Daoy (cell line): ENCODE measurements at regions not wholly inside any gene's neighbourhood (a gene's known extent, or its start where the extent isn't known, plus 50 kb on each side); places are given as distances from the start of the nearest gene placed in this dataset.
"Not testable (repeated sequence)": the region's sequence is repeated elsewhere in the genome, so short reads cannot be mapped to it uniquely, and the experiment has no call there.

Source experiments
- DNase-seq: peaks from one replicate; pipeline ENCODE4 v3.0.0-alpha.2; 2015; ENCODE audit warnings: low read depth

DNA sequence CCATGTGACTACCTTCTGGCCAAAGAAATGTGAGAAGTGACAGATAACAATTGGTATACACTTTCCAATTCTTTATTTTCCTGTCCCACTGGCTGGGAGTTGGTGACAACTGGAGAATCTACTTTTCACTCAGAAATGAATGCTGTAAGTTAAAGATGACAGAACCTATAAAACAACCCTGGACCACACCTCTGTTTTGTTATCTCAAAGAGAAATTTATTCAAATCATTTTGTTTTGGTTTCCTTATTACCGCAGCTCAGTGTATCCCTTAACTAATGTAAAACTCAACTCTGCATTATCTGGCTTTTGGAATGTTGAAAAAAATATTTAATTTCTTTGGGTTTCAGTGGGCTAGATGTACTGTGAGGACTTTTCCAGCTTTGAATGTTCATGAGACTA is 469.8 kb downstream of the PCDH7 start:
- no peak for DNase-seq

DNA sequence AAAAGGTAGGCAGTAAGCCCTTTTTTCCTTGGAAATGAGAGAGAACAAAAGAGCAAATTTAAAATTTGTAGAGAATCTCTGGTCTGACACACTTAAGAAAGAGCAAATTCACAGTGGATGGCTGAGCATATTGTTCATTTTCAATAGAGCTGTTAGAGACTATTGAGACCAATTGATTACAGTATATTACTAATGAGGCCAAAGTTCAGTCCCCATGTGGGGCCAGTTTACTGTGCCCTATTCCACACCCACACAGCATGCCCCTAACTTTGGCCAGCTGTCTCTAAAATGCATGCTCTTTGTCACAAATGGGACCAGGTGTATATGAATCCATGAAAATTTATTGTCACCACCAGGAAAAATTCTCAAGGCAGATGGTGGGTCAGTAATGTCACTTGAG is 470.5 kb downstream of the PCDH7 start:
- no peak for DNase-seq

DNA sequence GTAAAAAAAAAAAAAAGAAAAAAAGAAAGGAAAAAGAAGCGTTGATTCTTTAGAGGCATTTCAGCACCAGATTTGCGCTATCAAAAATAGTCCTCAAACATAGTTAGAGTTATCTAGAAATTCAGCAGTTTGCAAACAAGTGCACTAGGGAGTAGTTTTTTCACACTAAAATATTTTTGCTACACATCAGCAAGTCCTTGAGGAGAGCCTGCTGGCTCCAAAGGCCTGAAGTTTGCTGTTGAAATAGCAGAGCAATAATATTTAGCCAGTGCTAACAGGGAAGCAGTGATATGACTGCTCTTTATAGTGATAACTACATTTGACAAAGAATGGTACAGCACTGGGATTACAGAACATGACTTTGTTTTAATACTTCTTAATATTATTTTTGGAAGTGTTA is 472.2 kb downstream of the PCDH7 start:
- DNase-seq: no peak

DNA sequence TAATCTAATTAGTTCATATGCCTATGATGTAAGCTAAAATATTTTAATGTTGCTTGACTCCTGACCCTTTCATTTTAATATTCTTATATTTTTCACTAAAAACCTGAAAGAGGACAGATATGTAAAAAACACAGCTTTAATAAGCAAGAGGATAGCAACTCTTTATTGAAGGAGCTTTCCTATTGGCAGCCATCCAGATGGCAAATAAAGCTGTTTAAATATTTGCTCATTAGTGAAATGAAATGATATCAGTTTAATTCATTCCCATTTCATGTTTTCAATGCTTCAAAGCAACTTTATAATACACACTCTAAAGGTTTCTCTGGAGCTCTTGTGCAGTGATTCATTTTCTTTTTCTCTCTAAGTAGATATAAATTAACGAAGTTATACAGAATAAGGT is 473.4 kb downstream of the PCDH7 start:
- no peak for DNase-seq

DNA sequence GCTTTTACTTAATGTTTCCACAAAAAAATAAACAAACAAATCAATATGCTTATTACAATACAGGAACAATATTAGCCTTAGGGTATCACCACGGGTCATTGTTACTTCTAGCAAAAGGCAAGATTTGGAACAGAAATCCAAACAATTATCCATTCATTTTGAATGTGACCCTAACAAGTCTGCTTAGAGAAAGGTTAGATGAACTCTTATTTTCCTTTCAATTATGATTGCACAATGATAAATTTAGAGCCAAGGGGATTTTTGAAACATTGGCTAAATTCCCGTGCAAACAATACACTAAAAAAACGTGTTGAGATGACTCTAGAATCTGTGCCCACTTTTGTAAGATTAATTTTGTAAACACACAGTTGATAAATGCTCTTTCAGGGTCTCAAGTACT is 474.7 kb downstream of the PCDH7 start:
- DNase-seq: no peak

DNA sequence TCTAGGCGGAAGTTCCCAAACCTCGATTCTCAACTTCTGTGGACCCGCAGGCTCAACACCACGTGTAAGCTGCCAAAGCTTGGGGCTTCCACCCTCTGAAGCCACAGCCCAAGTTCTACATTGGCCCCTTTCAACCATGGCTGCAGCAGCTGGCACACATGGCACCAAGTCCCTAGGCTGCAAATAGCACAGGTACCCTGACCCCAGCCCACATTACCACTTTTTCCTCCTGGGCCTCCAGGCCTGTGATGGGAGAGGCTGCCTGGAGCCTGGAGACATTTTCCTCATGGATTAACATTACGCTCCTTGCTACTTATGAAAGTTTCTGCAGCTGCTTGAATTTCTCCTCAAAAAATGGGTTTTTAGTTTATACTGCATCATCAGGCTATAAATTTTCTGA is 479.5 kb downstream of the PCDH7 start:
- DNase-seq: no peak

DNA sequence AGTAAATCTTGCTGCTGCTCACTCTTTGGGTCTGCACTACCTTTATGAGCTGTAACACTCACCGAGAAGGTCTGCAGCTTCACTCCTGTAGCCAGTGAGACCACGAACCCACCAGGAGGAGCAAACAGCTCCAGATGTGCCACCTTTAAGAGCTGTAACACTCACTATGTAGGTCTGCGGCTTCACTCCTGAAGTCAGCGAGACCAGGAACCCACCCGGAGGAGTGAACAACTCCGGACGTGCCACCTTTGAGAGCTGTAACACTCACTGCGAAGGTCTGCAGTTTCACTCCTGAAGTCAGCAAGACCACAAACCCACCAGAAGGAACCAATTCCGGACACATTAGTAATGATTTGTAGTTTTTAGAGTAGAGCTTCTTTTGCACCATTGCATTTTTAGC is 481.9 kb downstream of the PCDH7 start:
- DNase-seq: not testable (repeated sequence)

DNA sequence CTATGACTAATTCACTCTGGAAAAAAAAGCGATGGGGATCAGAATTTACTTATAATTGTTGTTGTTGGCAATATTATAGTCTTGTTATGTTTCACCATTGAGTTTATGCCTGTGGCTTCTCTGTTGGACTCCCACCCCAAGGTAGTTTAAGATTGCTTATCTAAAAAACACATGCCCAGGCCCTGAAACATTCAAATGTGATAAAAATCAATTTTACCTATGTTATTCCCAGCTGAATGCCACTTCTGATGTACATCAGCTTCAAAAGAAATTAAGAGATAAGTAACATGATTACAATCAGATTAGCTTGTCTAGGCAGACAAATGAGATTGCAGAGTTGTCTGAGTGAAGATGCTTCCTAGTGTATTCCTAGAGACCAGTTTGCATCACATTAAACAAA is 484.7 kb downstream of the PCDH7 start:
- DNase-seq: no peak

DNA sequence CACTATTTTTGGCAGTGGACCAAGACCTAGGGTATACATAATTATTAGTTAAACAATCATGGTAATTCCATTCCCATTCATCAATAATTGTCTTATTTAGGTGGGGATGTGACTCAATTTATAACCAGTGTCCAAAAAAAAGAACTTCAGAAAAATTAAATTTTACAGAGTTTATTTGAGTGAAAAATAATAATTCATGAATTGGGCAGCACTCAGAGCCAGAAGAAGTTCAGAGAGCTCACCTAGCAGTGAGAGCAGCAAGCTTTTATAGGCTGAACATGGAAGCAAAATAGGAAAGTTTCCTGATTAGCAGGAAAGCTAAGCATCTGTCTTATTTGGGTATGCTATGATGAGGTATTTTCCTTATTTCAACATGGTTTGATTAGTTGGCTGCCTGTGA is 500.8 kb downstream of the PCDH7 start:
- DNase-seq: no peak

DNA sequence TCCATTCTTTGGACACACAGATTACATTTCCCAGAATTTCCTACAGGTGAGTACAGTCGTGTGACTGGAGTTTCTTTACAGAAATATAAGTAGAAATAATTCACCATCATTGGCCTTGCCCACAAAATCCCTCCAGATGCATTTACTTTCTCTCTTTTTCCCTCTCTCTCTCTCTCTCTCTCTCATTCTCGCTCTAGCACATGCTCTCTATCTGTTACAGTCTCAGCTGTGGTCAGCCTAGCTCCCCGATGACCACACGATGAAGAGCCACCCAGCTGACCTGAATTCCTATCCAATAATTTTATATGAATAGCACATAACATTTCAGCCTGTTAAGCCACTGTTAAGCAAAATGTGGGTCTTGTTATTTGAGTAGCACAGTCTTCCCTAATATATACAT is 507.9 kb downstream of the PCDH7 start:
- DNase-seq: no peak

DNA sequence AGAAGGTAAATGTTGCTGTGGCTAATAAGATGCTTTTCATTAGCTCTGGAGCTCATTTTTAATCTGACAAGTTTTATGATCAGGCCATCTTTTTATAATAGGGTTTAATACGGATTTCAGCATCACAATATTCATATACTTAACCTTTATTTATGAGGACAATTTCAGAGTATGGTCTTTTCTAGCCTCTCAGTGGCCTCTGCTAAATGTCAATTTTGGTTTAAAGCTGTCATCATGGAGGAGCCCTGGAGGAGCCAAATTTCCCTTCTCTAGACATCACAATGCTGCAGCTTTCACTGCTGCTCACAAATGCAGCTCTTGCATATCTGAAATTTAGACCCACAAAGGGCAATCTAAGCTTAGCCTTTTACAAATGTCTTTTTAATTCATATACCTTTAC is 510.4 kb downstream of the PCDH7 start:
- DNase-seq: no peak

DNA sequence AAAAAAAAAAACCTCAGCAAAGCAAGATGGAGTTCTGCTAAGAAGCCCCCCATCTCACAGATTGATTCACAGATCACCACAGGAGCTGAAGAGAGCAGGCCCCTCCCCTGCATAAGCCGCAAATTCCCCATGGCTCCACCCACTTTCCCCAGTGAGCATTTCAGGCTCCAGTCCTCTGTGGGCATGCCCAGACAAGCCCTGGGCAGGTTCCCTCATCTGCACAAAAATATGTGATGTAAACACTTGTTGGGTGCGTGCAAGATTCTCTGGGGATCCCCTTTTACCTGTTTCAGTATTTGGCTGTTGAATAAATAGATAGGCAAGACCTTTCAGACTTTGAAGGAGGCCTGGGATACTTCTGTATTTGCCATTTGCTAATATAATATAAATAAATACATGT is 514.3 kb downstream of the PCDH7 start:
- no peak for DNase-seq

DNA sequence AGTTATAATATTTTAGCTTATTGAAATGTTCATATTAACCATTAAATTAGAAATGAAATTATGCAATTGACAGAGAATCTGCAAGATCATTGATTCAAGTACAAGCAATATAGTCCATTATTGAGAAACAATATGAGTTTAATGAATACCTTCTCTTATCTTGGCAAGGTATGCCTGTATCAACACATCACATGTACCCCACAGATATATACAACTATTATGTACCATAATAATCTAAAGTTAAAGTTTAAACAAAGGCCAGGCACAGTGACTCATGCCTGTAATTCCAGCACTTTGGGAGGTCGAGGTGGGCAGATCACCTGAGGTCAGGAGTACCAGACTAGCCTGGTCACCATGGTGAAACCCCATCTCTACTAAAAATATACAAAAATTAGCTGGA is 514.7 kb downstream of the PCDH7 start:
- DNase-seq: no peak

DNA sequence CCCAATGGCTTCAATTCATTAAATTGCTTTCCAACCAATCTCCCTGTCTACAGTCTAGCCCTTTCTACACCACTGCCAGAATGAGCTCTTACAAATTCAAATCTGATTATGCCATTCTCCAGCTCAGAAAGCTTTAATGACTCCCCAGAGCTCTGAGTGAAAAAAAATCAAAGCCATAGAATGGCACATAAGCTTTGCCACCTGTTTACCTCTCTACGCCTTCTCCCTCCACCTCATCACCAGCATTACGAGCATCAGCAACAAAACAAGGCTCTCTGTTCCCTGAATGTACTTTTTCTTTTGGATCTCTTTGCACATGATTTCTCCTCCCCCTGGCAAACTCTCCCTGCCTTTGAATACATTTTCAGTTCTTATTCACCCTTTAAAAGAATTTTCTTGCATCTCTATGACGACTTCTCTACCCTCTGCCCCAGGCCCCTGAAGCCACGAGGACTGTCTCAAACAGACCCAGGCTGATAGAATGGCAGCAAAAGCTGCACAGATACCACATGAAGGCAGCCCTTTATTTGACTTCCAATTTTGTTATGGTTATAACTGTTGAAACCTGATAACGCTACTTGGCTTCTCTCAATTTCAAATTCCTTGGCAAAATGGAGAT is 516.0 kb downstream of the PCDH7 start:
- no peak for DNase-seq

DNA sequence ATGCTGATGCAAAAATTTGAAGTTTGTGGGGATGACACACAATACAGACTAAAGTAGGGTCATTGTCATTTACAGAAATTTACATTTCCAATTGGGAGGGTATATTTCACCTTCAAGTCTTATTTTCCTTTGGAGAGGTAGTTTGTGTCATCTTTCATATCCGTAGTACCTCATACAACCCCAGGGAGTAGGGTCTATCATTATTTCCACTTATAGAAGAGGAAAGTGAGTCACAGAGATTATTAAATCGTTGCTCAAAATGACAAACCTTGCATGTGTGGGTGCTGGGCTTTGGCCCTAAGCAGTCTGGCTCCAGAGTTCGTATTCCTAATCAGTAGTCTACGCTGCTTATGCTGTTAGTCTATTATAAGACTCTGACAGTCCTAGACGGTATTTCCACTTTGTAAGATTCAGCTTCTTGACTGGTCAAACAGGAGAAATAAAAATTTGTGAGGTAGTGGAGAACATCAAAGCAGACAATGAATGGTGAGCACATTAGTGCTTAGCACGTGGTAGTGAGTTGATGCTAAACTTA is 516.5 kb downstream of the PCDH7 start:
- no peak for DNase-seq

DNA sequence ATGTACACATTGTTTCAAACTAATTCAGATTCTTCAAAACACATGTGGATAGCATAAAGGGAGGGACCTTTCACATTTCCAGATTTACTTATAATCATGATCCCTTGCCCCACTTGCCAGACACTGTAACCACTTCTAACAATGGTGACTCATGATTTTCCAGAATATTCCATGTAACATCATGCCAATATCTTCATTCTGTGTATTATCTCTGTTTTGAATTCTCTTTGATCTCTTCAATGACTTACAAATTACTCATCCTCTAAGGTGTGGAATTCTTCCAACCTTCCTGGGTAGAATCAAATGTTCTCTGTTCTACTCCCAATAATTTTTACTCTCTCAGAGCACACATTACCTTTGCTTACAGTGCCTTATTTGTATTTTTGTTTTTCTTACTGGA is 517.1 kb downstream of the PCDH7 start:
- DNase-seq: no peak

DNA sequence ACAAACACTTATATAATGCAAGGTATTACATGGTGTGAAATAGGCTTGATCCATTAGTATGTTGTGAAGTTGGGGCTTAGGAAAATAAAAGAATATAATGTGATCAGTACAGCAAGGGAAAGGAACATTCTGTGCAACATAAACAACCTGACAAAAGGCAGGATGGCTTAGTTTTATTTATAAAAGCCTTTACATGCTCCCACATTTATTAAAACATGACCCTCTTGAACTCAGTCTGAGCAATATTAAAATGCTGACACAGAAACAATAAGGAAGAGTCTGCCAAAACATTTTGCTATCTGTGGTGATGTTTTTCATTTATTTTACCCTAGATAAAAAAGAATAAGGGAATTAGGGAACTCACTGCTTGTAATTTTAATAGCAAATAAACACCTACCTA is 519.7 kb downstream of the PCDH7 start:
- no peak for DNase-seq

DNA sequence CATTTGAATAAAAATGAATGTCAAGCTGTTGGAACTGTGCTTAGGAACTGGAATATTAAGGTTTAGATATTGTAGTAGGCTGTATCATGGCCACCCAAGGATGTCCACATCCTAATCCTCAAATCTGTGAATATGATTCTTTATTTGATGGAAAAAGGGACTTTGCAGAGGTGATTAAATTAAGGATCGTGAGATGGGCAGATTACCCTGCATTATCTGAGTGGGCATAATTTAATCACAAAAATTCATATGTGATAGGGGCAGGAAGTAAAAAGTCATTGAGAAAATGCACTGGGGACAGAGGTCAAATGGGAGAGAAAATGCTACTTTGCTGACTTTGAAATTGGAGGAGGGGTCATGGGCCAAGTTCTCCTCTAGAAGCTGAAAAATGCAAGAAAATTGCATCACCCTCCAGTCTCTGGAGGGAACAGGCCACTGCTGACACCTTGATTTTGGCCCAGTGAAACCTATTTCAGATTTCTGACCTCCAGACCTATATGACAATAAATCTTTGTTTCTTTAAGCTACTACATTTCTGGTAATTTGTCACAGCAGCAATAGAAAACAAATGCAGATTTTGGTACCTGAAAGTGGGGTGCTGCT is 521.4 kb downstream of the PCDH7 start:
- no peak for DNase-seq

DNA sequence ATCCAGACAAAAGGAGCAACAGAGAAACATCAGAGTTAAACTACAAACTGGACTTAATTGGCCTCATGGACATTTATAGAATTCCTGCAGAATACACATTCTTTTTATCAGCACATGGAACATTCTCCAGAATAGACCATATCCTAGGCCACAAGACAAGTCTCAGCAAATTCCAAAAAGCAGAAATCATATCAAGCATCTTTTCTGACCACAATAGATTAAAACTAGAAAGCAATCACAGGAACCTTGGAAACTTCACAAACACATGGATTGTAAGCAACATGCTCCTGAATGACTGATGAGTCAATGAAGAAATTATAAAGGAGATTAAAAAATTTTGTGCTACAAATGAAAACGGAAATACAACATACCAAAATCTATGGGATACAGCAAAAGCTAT is 526.7 kb downstream of the PCDH7 start:
- DNase-seq: no peak

DNA sequence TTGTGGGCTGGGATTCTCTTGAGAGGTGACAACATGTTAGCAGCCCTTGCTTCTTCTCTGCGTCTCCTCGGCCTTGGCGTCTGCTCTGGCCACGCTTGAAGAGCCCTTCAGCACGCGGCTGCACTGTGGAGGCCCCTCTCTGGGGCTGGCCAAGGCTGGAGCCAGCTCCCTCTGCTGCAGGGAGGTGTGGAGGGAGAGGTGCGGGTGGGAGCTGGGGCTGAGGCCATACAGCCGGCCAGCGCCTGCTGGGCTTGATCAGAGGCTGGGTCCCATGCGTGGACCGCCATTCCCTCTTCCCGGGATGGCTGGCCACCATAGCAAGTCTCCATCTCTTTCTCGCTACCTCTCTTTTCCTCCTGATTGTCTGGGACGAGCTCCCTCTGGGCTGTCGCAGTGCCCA is 539.0 kb downstream of the PCDH7 start:
- no peak for DNase-seq

DNA sequence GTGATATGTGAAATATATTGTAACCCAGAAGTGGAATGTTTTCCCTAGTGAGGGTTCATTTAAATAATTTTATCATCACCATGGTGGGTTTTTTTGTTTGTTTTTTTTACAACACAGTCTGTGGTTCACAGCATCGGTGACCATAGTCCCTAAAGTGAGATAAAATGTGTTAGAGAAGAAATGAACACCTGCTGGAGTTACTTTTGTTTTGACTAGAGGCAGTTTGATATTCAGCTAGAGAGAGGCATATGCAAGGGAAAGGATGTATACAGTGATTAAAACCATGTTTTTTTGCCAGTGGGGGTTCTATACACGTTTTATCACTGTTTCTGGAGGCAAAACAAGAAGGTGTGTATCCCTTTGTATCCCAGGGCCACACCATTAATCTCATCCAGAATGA is 541.5 kb downstream of the PCDH7 start:
- no peak for DNase-seq

DNA sequence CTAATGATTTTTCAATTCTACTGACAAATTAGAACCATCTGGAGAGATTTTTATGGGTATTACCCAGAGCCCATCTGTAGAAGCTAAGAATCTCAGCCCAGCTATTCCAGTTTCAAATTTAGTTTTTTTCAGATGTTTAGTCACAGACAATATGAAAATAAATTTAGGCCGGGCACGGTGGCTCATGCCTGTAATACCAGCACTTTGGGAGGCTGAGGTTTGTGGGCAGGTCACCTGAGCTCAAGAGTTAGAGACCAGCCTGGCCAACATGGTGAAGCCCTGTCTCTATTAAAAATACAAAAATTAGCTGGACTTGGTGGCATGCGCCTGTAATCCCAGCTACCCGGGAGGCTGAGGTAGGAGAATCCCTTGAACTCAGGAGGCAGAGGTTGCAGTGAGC is 545.9 kb downstream of the PCDH7 start:
- not testable (repeated sequence) for DNase-seq

DNA sequence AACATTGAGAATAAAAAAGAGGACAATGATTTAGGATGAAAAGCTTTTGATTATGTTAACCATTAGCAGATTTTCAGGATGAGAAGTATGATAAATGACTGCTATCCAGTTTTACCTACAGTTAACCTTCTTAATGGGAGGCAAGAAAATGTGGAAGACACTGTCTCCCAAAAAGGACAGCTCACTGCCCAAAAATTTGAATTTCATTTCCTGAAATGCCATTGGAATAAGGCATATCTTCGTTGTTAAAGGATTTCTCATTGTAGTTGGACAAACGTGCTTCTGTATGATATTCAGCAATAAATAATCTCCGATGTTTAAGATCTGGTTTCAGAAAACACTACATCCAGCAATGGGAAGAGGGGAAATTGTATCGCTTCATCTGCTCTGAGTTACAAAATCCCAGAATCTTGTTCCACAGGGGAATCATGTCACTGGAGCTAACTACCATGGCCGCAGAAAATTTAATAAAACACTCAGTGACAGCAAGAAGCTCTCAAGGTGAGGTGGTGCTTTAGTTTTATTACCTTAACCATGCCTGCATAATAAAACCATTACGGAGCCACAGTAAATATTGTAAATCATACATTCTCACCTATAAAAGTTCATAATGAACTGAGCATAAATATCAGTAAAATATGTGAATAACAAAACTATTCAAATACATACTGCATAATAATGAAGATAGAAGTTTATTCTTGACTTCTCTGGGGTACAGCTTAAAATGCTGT is 552.3 kb downstream of the PCDH7 start:
- DNase-seq: no peak
